ENCODE measurements at regions not wholly inside any gene's neighbourhood (a gene's known extent, or its start where the extent isn't known, plus 50 kb on each side); places are given as distances from the start of the nearest gene placed in this dataset.
"Not testable (repeated sequence)": the region's sequence is repeated elsewhere in the genome, so short reads cannot be mapped to it uniquely, and the experiment has no call there.

GRCh38 chrX:25442499-25442898 is 426.7 kb upstream of the ARX start:
- TF ChIP-seq CTCF (IDR thresholded peaks at IDR 0.05), result no peak
- Histone ChIP-seq H3K4me1 (no peaks in the 10 kb centered on the region), H3K4me3 (no peak overlapping the region), H3K9me3 (no peaks in the 10 kb centered on the region), H3K27me3 (no peaks in the 10 kb centered on the region), H3K27ac (no peak overlapping the region), H3K36me3 (no peaks in the 10 kb centered on the region)
- no peak for DNase-seq (ENCODE audit: low spot score)

DNA sequence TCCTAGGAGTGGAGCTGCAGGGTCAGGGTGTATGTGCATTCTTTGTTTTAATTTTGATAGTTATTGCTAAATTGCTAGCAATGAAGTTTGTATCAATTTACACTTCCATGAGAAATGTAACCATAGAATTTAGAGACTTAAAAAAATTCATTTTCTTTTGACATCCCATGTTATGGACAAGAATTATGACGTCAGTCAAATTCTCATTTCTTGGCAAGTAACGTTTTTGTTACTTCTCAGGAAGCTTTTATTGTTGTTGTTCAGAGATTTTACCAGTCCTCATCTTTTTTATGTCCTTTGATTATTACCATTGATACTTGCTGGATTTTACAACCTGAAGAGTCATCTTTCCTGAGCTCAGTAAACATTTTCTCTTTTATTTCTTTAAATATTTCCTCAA is 417.5 kb upstream of the ARX start:
- Histone ChIP-seq H3K27ac (no peak overlapping the region), H3K27me3 (no peaks in the 10 kb centered on the region), H3K9me3 (no peaks in the 10 kb centered on the region), H3K36me3 (no peaks in the 10 kb centered on the region), H3K4me3 (no peak overlapping the region), H3K4me1 (no peaks in the 10 kb centered on the region)
- no peak for TF ChIP-seq CTCF (IDR thresholded peaks at IDR 0.05)
- DNase-seq (ENCODE audit: low spot score), result no peak

DNA sequence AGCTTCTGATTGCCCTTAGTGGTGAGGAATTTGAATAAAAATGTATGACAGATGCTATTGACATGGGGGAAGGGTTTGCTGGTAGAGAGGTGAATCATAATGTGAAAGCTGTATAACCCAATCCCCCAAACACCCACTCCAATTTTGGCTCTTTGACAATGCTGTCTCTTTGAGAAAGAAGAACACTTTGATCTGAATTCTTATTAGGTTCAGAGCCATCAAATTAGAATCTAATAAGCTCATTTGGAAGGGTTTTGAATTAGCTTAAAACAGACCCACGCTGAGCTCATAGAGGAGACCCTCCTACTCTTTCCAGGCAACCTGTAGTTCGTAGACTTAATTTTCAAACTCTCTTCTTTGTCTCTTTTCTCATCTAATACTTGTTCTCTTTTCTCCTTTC is 416.6 kb upstream of the ARX start:
- DNase-seq (ENCODE audit: low spot score), result no peak
- Histone ChIP-seq H3K36me3 (no peaks in the 10 kb centered on the region), H3K9me3 (no peaks in the 10 kb centered on the region), H3K4me3 (no peak overlapping the region), H3K27ac (no peak overlapping the region), H3K4me1 (no peaks in the 10 kb centered on the region), H3K27me3 (no peaks in the 10 kb centered on the region)
- TF ChIP-seq CTCF (IDR thresholded peaks at IDR 0.05), result no peak

- Histone ChIP-seq H3K36me3 (no peaks in the 10 kb centered on the region), H3K4me1 (no peaks in the 10 kb centered on the region), H3K27me3 (no peaks in the 10 kb centered on the region), H3K9me3 (no peaks in the 10 kb centered on the region), H3K4me3 (no peak overlapping the region), H3K27ac (no peak overlapping the region)
- TF ChIP-seq CTCF (IDR thresholded peaks at IDR 0.05), result no peak
- no peak for DNase-seq (ENCODE audit: low spot score)
Observed at GRCh38 chrX:25427873-25428555, 412.2 kb upstream of the ARX start.

- H3K27ac ChIP-seq; DNase-seq (ENCODE audit: low spot score); H3K36me3 ChIP-seq; H3K9me3 ChIP-seq; H3K27me3 ChIP-seq; H3K4me3 ChIP-seq; H3K4me1 ChIP-seq: not testable (repeated sequence)
Observed at GRCh38 chrX:25404163-25404562, 388.4 kb upstream of the ARX start.

- no peak overlapping the region for H3K27ac ChIP-seq
- peaks cover 0 to 15% of the 10 kb centered on the region in 2 donors for H3K9me3 ChIP-seq
- no peak for TF ChIP-seq CTCF (IDR thresholded peaks at IDR 0.05)
- no peak for DNase-seq (ENCODE audit: low spot score)
- H3K36me3 ChIP-seq, result no peaks in the 10 kb centered on the region
- H3K27me3 ChIP-seq, result no peaks in the 10 kb centered on the region
- no peaks in the 10 kb centered on the region for H3K4me1 ChIP-seq
- H3K4me3 ChIP-seq, result no peak overlapping the region
Observed at GRCh38 chrX:25389266-25389665, 373.5 kb upstream of the ARX start.
